Stomach (tissue), 4 donors: ENCODE measurements at regions not wholly inside any gene's neighbourhood (a gene's known extent, or its start where the extent isn't known, plus 50 kb on each side); places are given as distances from the start of the nearest gene placed in this dataset.

Source experiments
- CTCF ChIP-seq, 7 experiments: fragments of 450-650 bp in 4 of 7; fragments of 200-600 bp in 3 of 7; sonication (generic) in 3 of 7; IDR thresholded peaks; one replicate each; pipeline ENCODE4 v1.5.1; 2016 to 2019; ENCODE audit warnings: antibody characterized with exemption in 7 of 7, control low read depth in 2 of 7, mild to moderate bottlenecking in 1 of 7
- POLR2AphosphoS5 ChIP-seq, 3 donors: sonication (generic); formaldehyde crosslinking; IDR thresholded peaks; one replicate each; pipeline ENCODE4 v1.6.1; 2016; ENCODE audit warnings: antibody characterized with exemption in 3 of 3

- TF ChIP-seq POLR2AphosphoS5 (IDR thresholded peaks at IDR 0.05) (no peak), CTCF (IDR thresholded peaks at IDR 0.05) (no peak)
These were observed 149.6 kb upstream of the PRPS1L1 start for GRCh38 chr7:18177129-18177814.
